ENCODE measurements at regions not wholly inside any gene's neighbourhood (a gene's known extent, or its start where the extent isn't known, plus 50 kb on each side); places are given as distances from the start of the nearest gene placed in this dataset.

- TF ChIP-seq, protein P1, sequence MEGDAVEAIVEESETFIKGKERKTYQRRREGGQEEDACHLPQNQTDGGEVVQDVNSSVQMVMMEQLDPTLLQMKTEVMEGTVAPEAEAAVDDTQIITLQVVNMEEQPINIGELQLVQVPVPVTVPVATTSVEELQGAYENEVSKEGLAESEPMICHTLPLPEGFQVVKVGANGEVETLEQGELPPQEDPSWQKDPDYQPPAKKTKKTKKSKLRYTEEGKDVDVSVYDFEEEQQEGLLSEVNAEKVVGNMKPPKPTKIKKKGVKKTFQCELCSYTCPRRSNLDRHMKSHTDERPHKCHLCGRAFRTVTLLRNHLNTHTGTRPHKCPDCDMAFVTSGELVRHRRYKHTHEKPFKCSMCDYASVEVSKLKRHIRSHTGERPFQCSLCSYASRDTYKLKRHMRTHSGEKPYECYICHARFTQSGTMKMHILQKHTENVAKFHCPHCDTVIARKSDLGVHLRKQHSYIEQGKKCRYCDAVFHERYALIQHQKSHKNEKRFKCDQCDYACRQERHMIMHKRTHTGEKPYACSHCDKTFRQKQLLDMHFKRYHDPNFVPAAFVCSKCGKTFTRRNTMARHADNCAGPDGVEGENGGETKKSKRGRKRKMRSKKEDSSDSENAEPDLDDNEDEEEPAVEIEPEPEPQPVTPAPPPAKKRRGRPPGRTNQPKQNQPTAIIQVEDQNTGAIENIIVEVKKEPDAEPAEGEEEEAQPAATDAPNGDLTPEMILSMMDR (IDR thresholded peaks at IDR 0.05) = no peak
- no peak for TF ChIP-seq POLR2A (IDR thresholded peaks at IDR 0.05)
Measured at GRCh38 chr13:64528838-64529237, 2701.3 kb downstream of the PCDH9 start.
